ENCODE measurements at regions not wholly inside any gene's neighbourhood (a gene's known extent, or its start where the extent isn't known, plus 50 kb on each side); places are given as distances from the start of the nearest gene placed in this dataset.
"Not testable (repeated sequence)": the region's sequence is repeated elsewhere in the genome, so short reads cannot be mapped to it uniquely, and the experiment has no call there.

DNA sequence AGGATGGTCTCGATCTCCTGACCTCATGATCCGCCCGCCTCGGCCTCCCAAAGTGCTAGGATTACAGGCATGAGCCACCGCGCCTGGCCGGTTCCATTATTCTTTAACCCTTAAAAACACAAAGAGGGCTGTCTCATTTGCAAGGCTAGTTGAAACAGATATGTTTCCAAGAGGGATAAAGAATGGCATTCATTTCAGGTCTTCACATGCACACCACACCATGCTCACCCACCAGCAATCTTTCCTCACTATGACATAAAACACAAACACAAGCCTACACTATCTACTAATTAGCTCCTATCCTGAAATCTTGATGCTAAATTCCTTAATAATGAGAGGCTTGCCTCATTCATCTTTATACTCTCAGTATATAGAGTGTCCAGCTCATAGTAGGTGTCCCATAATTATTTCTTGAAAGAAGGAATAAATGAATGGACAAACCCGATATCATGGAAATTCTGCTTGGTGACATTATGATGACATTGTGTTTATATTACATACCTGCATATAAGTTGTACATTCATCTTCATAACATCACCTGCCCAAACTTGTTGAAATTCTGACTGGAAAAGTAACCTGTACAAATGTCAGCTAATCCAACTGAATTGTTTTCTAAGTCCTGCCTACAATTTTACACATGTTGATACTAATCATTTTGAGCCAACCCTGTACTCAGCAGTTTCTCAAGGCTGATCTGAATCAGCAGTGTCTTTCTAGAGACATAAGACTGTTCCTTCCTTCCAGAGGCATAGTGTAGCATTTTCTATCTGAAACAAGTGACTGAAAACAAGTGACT is 408.5 kb downstream of the KLHL13 start:
- in situ Hi-C loops (cut with HindIII; ENCODE audit: low pct_unique_long_range_greater_than_20kb, low sequenced_read_pairs): no loop called here
- no peak for DNase-seq (ENCODE audit: low read depth)

DNA sequence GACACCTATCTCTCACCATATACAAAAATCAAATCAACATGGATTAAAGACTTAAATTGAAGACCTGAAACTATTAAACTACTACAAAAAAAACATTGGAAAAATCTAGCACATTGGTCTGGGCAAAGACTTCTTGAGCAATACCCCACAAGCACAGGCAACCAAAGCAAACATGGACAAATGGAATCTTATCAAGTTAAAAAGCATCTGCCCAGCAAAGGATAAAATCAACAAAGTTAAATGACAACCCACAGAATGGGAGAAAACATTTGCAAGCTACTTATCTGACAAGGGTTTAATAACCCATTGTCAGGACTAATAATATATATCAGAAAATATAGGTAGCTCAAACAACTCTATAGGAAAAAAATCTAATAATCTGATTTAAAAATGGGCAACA is 415.6 kb downstream of the KLHL13 start:
- in situ Hi-C loops (cut with HindIII; ENCODE audit: low pct_unique_long_range_greater_than_20kb, low sequenced_read_pairs): no loop called here
- no peak for DNase-seq (ENCODE audit: low read depth)

DNA sequence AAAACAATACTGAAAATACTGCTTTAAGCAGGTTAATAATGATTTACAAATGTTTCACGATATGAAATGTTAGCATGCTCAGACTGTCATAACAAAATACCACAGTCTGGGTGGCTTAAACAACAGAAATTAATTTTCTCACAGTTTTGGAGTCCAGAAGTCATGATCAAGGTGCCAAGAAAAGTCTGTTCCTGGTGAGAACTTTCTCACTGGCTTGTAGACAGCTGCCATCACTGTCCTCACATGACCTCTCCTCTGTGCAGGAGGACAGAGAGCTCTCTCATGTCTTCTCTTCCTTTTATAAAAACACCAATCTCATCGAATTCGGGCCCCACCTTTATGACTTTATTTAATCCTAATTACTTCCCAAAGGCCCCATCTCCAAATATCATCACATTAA is 426.7 kb downstream of the KLHL13 start:
- in situ Hi-C loops (cut with HindIII; ENCODE audit: low pct_unique_long_range_greater_than_20kb, low sequenced_read_pairs): no loop called here

DNA sequence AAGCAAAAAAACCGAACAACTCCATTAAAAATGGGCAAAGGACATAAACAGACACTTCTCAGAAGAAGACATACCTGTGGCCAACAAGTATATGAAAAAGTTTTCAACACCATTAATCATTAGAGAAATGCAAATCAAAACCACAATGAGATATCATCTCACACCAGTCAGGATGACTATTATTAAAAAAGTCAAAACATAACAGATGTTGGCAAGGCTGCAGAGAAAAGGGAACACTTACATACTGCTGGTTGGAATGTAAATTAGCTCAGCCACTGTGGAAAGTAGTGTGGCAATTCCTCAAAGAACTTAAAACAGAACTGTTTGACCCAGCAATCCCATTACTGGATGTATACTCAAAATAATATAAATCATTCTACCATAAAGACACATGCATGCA is 436.3 kb downstream of the KLHL13 start:
- in situ Hi-C loops (cut with HindIII; ENCODE audit: low pct_unique_long_range_greater_than_20kb, low sequenced_read_pairs): no loop called here

More for the DNA sequence above, 426.7 kb downstream of the KLHL13 start:
- DNase-seq (ENCODE audit: low read depth): no peak

DNA sequence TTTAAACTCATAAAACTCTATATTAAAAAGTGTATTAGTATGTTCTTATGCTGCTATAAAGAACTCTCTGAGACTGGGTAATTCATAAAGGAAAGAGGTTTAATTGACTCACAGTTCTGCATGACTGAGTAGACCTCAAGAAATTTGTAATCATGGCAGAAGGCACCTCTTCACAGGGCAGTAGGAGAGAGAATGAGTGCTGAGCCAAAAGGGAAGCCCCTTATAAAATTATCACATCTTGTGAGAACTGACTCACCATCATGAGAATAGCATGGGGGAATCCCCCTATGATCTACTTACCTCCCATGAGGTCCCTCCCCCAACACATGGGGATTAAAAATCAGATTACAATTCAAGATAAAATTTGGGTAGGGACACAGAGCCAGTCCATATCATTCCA is 463.2 kb downstream of the KLHL13 start:
- peak; percentile 0 for DNase-seq (ENCODE audit: low read depth)

More for the DNA sequence above, 436.3 kb downstream of the KLHL13 start:
- no peak for DNase-seq (ENCODE audit: low read depth)

DNA sequence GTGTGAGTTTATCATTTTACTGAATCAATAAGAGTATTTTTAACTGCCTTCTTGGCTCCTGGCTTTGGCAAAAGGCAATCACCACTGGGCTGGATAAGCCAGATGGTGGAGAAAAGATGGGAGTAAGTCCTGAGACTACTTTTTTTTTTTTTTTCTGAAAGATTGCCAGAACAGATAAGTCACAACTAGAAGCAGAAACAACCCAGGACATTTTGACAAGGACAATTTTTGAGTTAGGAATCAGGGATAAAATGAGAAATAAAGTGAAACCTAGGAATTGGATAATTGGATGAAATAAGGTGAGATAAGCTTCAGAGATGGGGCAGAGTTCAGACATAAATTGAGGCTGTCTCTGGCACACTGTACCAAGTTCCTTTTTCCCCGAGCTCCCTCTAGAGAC is 471.0 kb downstream of the KLHL13 start:
- DNase-seq (ENCODE audit: low read depth): no peak
- in situ Hi-C loops (cut with HindIII; ENCODE audit: low pct_unique_long_range_greater_than_20kb, low sequenced_read_pairs): no loop called here

More for the DNA sequence above, 463.2 kb downstream of the KLHL13 start:
- in situ Hi-C loops (cut with HindIII; ENCODE audit: low pct_unique_long_range_greater_than_20kb, low sequenced_read_pairs): no loop called here

DNA sequence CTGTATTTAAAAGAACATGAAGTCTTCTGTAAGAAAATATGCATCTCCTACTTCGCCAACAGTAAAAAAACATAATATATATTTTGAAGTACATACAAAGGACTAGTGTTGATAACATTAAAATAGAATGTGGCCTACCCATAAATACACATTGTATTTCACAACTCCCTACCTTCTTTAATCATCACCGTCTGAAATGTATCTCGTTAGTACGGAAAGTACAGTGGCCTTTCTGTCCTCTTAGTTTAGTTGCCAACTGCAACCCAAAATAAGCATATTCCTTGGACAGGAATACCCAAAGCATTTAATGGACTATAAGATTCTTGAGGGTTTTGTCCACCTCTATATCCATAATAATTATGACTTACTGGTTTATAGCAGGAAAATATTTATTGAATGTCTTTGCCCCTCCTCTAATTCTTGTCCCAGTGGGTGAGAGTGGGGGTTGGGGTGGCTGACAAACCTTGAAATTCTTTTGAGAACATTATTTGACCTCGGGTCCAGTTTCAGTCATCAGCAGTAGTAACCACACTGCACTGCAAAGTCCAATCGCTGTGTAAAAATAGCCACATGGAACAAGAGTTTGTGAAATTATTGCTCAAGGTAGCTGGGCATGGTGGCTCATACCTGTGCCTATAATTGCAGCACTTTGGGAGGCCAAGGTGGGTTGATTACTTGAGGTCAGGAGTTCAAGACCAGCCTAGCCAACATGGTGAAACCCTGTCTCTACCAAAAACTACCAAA is 474.5 kb downstream of the KLHL13 start:
- no peak for DNase-seq (ENCODE audit: low read depth)
- in situ Hi-C loops (cut with HindIII; ENCODE audit: low pct_unique_long_range_greater_than_20kb, low sequenced_read_pairs): no loop called here

DNA sequence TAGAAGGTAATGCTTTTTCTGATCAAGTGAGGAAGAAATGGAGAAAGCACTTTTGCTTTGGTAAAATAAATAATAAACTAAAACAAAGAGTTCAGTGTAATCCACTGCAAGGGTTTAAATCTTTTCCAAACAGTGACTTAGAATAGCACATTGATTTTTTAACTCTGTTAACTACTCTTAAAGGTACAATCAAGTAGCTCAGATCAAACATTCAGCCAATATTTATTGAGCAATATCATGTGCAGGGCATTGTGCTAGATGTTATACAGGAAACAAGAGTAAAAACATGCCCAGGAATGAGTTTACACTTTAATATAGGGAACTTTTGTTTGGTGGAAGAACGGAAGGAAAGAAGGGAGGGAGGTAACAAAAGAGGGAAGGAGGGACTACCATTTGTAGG is 479.8 kb downstream of the KLHL13 start:
- in situ Hi-C loops (cut with HindIII; ENCODE audit: low pct_unique_long_range_greater_than_20kb, low sequenced_read_pairs): no loop called here

DNA sequence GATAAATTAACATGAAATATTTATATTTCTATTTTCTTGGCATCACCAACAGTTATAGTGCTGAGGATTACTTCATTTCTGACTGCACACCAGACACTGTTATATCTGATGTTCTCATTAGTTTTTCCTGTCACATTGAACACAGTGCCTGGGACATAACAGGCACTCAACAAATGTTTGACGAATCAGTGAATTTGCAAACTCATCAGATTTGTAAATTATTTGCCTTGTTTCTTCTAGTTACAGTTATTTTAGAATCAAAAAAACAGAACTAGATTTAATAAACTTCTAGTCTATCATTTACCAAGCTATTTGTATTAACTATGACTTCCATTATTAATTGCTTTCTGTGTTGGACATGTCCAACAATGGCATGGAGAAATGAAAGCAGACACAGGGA is 483.3 kb downstream of the KLHL13 start:
- in situ Hi-C loops (cut with HindIII; ENCODE audit: low pct_unique_long_range_greater_than_20kb, low sequenced_read_pairs): no loop called here
- no peak for DNase-seq (ENCODE audit: low read depth)

More for the DNA sequence above, 479.8 kb downstream of the KLHL13 start:
- no peak for DNase-seq (ENCODE audit: low read depth)

DNA sequence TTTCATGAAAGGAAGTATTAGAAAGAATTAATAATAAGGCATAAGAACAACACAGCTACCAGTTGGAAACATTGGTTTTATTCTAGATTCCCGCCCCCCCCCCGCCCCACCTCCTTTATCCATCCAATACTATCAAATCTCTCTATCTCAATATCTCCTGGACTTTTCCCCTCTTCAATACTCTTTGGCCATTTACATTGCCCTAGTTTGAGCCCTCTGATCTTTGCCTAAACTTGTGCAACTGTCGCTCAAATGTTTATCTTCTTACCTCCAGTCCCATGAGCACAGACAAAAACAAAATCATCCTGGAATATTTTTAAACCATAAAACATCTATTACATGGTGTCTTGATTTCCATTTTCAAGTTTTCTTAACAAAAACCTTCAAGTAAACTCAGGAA is 488.2 kb downstream of the KLHL13 start:
- no peak for DNase-seq (ENCODE audit: low read depth)
- in situ Hi-C loops (cut with HindIII; ENCODE audit: low pct_unique_long_range_greater_than_20kb, low sequenced_read_pairs): no loop called here

DNA sequence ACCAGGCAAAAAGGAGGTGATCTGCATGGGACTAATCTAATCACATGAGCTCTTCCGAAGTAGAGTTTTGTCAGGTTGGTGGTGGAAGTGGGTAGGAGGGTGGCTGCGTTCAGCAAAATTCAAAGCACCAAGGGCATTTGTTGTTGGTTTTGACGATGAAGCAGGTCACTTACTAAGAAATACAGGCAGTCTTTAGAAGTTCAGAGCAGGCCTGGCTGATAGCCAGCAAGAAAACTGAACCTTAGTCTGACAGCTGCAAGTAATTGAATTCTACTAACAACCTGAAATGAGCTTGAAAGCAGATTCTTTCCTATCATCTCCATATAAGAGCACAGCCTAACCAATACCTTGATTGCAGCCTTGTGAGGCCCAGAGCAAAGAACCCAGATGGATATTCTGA is 505.8 kb downstream of the KLHL13 start:
- DNase-seq (ENCODE audit: low read depth): no peak
- in situ Hi-C loops (cut with HindIII; ENCODE audit: low pct_unique_long_range_greater_than_20kb, low sequenced_read_pairs): no loop called here

DNA sequence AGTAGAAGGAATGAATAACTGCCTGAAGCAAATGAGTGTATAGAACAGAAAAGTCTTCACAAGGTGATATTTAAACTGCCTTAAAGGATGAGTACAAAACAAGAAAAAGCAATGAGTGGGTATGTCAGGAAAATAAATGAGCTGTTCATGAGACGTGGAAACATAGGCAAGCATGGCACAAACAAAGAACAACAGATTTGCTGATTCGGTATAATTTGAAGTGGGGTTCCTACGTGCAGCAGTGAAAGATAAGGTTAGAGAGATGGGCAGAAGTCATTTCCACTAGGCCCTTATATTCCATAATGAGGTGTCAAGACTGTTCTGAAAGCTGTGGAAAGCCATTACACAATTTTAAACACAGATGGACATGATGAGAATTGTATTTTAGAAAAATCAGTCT is 506.6 kb downstream of the KLHL13 start:
- DNase-seq (ENCODE audit: low read depth): no peak
- in situ Hi-C loops (cut with HindIII; ENCODE audit: low pct_unique_long_range_greater_than_20kb, low sequenced_read_pairs): no loop called here

DNA sequence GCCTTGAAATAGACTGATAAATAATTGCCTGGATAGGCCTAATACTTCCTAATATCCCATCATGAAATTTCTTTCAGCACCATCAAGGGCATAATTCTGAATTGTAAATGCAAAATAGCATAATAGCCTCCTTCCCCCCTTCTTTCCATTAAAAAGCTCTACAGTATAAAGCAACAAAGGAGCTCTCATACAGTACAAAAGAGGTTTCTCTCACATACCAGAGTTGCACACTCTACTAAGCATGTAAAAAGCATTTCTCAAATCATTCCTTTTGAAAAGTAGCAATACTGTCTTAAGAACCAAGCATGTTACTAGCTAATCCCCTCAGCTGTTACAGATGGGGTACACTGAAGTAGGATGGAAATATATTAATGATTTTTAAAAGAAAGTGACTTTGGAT is 509.0 kb downstream of the KLHL13 start:
- in situ Hi-C loops (cut with HindIII; ENCODE audit: low pct_unique_long_range_greater_than_20kb, low sequenced_read_pairs): no loop called here
- no peak for DNase-seq (ENCODE audit: low read depth)

DNA sequence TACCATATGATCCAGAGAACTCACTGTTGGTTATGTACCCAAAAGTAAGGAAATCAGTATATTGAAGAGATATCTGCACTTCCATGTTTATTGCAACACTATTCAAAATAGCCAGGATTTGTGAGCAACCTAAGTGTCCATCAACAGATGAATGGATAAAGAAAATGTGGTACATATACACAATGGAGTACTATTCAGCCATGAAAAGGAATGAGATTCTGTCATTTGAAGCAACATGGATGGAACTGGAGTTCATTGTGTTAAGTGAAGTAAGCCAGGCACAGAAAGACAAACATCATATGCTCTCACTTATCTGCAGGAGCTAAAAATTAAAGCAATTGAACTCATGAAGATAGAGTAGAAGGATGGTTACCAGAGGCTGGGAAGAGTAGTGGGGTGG is 510.5 kb downstream of the KLHL13 start:
- DNase-seq (ENCODE audit: low read depth); in situ Hi-C loops (cut with HindIII; ENCODE audit: low pct_unique_long_range_greater_than_20kb, low sequenced_read_pairs): not testable (repeated sequence)

DNA sequence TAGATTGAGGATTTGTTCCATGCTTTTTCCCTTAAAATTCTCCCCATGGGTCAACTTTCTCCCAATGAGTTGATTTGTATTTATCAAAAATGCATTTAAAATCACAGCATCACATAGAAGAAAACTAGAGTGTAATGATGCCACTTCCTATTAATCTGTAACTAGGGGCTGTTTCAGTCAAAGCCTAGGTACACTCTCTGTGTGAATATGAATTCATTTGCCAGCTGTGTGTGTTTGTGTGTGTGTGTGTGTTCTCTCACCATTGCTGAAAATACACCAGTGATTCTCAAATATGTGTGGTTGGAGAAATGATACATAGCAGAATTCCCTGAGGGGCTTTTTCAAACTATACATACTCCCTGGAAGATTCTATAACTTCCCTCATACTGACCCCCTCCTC is 546.5 kb downstream of the KLHL13 start:
- in situ Hi-C loops (cut with HindIII; ENCODE audit: low pct_unique_long_range_greater_than_20kb, low sequenced_read_pairs): no loop called here
- DNase-seq (ENCODE audit: low read depth): no peak

DNA sequence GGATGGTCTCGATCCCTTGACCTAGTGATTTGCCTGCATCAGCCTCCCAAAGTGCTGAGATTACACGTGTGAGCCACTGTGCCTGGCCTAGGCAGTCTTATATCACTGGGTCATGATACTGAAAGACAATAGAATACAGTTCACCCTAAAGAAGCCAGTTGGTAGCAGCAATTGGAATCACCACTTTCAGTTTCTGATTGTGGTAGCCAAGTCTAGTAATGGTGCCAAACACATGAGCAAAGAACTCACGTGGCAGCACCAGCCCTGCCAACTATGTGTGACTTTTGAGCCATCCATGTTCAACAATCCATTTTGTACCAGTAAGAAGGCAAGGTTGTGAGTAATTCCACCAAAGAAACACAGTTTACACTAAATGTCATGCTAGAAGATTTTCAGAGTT is 548.4 kb downstream of the KLHL13 start:
- DNase-seq (ENCODE audit: low read depth): no peak
- in situ Hi-C loops (cut with HindIII; ENCODE audit: low pct_unique_long_range_greater_than_20kb, low sequenced_read_pairs): no loop called here

DNA sequence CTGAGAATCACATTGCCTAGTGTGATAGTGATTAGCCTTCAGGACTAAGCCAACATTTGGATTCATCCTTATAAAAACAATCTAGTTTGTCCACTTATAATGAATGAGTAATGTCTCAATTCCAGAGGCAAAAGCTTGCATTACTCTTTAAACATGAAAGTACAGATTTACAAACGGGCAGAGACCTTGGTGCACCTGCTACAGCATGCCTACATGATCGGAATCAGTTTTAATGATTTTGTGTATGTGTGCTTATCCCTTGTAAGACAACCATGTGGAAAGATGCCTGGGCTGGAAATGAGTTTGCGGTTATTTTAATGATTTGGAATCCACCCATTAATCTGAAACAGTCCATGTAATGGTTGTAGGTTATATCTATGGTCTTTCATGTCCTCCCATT is 572.7 kb downstream of the KLHL13 start:
- DNase-seq (ENCODE audit: low read depth): no peak
- in situ Hi-C loops (cut with HindIII; ENCODE audit: low pct_unique_long_range_greater_than_20kb, low sequenced_read_pairs): no loop called here

DNA sequence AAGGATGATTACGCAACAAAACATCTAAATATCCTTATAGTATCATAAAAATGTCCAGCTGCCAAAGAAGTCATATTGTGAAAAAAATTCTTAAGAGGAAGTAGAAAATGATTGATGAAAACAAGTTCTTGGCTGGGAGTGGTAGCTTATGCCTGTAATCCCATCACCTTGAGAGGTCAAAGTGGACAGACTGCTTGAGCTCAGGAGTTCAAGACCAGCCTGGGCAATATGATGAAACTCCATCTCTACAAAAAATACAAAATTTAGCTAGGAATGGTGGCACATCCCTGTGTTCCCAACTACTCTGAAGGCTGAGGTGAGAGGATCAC is 577.6 kb downstream of the KLHL13 start:
- no peak for DNase-seq (ENCODE audit: low read depth)
- in situ Hi-C loops (cut with HindIII; ENCODE audit: low pct_unique_long_range_greater_than_20kb, low sequenced_read_pairs): no loop called here

DNA sequence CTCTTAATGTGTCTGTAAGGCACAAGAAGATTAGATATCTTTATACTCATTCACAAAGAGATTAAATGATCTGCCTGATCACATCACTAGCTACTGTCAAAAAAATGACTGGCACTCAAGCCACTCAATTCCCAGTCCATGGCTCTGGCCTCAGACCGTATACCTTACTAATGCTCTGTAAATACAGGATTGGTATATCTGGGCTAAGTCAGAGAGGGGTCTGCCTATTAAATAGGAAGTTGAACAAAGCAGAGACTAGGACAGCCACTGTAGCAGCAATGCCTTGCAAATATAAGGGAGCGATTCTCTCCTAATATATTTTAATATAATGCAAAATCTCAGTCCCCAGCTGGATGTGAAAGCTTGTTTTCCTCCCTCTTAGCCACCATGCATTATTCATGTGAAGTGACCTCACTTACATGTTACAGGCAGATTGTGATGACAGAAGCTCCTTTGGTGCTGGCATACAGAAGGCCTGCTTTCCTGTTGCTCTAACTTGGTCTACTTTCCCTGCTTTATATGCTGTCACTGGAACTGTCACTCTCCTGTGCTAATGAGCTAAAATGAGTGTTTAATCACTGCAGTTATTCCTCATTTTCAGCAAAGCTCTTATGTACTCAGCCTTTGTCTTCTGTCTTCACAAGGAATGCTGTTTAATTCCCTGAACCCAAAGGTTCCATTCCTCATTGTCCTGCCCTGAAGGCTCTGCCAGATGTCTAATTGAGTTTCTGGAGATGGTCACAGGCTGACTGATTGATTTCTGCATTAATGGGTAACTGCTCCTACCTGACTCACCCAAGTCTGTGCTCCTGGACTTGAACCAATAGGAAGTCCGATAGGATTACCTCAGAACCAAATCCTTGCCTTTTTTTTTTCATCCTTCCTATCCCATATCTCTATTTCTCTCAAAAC is 578.2 kb downstream of the KLHL13 start:
- DNase-seq (ENCODE audit: low read depth): no peak
- in situ Hi-C loops (cut with HindIII; ENCODE audit: low pct_unique_long_range_greater_than_20kb, low sequenced_read_pairs): no loop called here
